ENCODE measurements at regions not wholly inside any gene's neighbourhood (a gene's known extent, or its start where the extent isn't known, plus 50 kb on each side); places are given as distances from the start of the nearest gene placed in this dataset.
"Not testable (repeated sequence)": the region's sequence is repeated elsewhere in the genome, so short reads cannot be mapped to it uniquely, and the experiment has no call there.

- DNase-seq: not testable (repeated sequence)
These were observed 334.6 kb downstream of the BCL2L11 start for GRCh38 chr2:111455016-111456015.

DNA sequence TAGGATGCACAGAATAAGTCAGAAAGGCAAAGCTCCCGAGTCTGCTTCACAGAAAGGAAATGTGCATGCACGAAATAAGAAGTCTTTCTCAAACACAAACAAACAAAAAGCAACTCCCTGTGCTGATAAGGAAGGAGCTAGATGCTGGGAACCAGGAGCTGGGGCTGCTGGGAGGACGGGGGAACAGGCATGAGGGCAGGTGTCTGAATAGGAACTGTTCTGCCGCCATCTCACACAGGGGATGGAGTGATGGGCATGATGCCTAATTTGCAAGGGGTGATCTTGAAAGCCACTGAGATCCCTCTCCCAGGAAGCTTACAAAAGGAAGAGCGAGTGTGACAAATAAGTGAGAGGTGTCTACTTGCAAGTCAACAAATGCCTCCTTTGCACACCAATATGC, 336.5 kb downstream of the BCL2L11 start:
- DNase-seq: not testable (repeated sequence)

DNA sequence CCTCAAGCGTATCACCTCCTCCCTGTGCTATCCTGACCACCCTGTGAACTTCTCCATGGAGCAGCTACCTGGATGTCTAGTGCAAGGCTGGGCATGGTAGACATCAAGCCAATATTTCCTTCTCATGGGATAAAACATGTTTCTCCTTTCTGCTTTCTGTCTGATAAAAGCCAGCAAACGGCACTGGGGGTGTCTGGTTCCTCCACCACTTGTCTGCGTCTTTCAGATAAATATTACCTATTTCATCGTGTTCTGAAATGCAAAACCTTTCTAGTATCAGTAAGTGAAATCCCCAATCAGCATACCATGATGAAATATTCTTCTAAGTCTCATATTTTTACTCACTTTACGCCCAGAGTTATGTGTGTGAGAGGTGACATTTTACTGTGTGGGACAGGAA, 340.2 kb downstream of the BCL2L11 start:
- not testable (repeated sequence) for DNase-seq

GRCh38 chr2:111461831-111462230, 341.1 kb downstream of the BCL2L11 start:
- DNase-seq: not testable (repeated sequence)

- not testable (repeated sequence) for DNase-seq
These were observed 341.9 kb downstream of the BCL2L11 start for GRCh38 chr2:111462572-111462971.

GRCh38 chr2:111463238-111463848, 342.6 kb downstream of the BCL2L11 start:
- not testable (repeated sequence) for DNase-seq

GRCh38 chr2:111463956-111464355, 343.2 kb downstream of the BCL2L11 start:
- DNase-seq: not testable (repeated sequence)

DNA sequence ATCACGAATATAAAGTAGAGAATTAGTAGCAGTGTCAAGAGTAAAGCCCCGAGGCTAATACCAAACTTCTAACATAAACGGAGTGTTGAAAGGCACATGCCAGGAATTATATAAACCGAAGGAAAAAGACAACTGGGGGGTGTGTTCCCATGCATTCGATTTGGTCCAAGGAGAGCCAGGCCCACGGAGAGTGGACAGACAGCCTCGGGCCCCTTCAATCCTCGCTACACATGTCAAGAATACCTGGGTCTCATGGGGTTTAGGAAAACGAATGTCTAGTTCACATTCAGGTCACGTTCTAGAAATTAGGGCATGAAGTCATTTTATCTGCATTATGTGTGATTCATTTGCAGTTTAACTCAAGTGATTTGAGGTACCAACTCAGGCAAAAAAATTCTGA, 343.7 kb downstream of the BCL2L11 start:
- DNase-seq: not testable (repeated sequence)

- not testable (repeated sequence) for DNase-seq
These were observed 344.8 kb downstream of the BCL2L11 start for GRCh38 chr2:111465521-111465920.

- DNase-seq: not testable (repeated sequence)
These were observed 346.0 kb downstream of the BCL2L11 start for GRCh38 chr2:111466744-111467143.

DNA sequence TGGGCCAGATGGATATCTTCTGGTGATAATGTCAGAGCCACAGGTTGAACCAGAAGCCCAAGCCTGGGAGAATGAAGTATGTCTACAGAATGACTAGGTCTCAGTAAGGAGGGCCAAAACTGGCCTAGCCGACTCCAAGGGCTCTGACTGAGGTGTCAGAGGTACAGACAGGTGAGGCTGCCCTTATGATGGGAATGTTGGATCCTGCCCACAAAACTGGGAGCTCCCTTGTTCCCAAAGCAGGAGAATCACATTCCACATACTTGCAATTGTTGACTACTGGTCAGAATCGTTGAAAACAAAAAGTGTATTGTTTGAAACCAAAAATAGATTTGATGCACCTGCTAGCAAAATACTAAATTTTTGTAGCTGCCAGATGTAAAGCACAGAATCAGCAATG, 350.2 kb downstream of the BCL2L11 start:
- not testable (repeated sequence) for DNase-seq

DNA sequence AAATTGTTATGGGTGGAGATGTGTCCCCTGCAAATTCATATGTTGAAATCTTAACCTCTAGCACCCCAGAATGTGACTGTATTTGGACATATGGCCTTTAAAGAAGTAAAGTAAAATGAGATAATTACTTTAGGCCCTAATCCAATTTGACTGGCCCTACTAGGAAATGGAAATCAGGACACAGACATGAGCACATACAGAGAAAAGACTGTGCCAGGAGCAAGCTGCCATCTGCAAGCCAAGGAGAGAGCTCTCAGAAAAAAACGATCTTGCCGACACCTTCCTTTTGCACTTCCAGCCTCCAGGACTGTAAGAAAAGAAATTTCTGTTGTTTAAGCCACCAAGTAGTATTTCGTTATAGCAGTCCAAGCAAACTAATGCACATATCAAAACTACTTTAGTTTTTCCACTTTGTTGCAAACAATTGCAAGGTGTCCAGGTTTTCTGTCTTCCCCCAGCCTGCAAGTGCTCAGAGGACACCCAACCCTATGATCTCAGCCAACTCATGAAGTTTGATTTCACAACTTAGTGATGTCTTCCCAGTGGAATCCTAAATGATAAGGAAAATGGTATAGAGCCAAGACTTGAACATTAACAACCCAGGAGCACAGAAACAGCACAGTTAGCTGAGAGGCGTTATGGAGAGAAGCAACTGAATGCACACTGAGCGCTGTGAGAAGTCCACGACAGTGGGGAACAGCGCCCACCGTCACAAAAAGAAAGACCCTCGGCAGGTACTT, 351.2 kb downstream of the BCL2L11 start:
- DNase-seq: not testable (repeated sequence)

- DNase-seq: peak; percentile 28
These were observed 352.2 kb downstream of the BCL2L11 start for GRCh38 chr2:111472844-111473403.

DNA sequence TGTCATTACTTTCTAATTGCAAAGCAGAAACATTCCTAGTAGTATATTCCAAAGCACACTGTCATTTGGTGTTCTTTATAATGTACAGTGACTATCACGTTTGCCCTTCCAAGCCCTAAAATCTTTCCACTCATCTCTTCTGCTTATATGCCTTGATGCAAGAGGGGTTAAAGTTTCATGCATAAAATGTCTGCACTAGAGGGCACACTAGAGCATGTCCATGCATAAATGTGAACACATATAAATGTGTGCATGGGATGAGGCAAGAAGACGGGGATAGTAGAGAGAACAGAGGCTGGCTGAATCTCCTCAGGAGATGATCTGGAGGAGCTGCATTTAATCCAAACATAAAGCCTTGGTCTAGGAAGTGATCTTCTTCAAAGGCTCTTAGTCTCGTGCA, 352.8 kb downstream of the BCL2L11 start:
- DNase-seq: not testable (repeated sequence)

DNA sequence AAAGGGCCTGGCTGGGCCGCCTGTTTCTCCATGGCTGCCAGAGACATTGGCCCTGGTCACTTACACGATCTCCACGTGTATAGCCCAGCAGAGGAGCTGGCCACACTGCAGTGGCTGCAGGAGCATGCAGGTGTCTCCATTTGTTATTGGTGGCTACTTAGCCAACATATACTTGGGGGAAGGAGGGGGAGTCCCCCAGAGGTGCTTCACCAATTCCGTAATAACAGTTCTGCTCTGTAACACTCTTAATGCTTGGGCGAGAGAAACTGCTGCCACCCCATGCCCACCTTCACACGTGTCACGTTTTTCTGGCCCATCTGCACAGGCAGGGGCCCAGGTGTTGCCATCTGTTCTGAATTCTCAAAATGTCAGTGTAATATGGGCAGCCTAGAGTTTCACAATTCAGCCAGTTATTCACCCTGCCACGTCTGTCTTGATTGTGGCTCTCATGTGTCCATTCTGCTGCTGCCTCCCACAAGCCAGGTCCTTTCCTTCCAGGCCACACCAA, 353.5 kb downstream of the BCL2L11 start:
- not testable (repeated sequence) for DNase-seq

GRCh38 chr2:111478335-111478734, 357.6 kb downstream of the BCL2L11 start:
- not testable (repeated sequence) for DNase-seq

- peak; percentile 39 for DNase-seq
These were observed 358.2 kb downstream of the BCL2L11 start for GRCh38 chr2:111478871-111479318.

DNA sequence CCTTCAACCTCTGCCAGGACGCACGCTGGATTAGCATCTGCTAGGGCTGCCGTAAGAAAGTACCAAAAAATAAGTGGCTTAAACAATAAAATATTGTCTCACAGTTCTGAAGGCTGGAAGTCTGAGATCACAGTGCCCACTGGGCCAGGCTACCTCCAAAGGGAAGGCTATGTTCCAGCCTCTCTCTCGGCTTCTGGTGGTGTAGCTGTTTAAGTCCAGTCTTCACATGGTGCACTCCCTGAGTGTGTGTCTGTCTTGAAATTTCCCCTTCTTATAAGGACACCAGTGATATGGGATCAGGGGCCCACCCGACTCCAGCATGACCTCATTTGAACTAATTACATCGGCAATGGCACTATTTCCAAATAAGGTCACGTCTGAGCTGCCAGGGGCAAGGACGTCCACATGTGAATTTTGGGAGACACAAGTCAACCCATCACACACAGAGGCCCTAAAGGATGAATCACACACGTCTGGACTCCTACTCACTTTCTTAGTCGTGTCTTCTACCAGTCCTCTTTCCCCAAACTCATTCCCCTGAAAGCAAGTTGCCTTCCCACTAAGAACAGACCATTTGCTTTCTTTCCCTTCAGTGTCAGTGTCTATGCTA, 359.4 kb downstream of the BCL2L11 start:
- peak; percentile 74 for DNase-seq

- peak; percentile 20 for DNase-seq
These were observed 359.9 kb downstream of the BCL2L11 start for GRCh38 chr2:111480633-111481032.

GRCh38 chr2:111481219-111481618, 360.5 kb downstream of the BCL2L11 start:
- not testable (repeated sequence) for DNase-seq

- peak; percentile 59 for DNase-seq
These were observed 362.4 kb downstream of the BCL2L11 start for GRCh38 chr2:111482987-111483679.
